ENCODE measurements at regions not wholly inside any gene's neighbourhood (a gene's known extent, or its start where the extent isn't known, plus 50 kb on each side); places are given as distances from the start of the nearest gene placed in this dataset.

DNA sequence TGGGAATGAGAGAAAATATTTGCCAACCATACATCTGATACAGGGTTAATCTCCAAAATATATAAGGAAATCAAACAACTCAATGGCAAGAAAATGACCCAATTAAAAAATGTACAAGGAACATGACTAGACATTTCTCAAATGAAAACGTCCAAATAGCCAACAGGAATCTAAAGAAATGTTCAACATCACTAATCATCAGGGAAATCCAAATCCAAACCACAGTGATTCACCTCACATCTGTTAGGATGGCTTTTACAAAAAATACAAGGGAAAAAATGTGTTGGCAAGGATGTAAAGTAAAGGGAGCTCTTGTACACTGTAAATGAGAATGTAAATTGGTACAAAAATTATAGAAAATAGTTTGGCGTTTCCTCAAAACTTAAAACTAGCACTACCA, 54.7 kb upstream of the ZRANB2 start:
- in situ Hi-C loops (cut with HindIII; ENCODE audit: low pct_unique_long_range_greater_than_20kb, low sequenced_read_pairs), result no loop called here

More for the DNA sequence above, 54.7 kb upstream of the ZRANB2 start:
- DNase-seq (ENCODE audit: low read depth), result no peak

All from Caki2 (cell line).